GM19328 (cell line): ENCODE measurements at regions not wholly inside any gene's neighbourhood (a gene's known extent, or its start where the extent isn't known, plus 50 kb on each side); places are given as distances from the start of the nearest gene placed in this dataset.

Source experiments
- ATAC-seq: cut with Tn5 transposase; IDR thresholded peaks from one replicate; pipeline ENCODE4 v1.9.1; 2021; ENCODE audit warnings: mild to moderate bottlenecking, moderate library complexity; ENCODE audit not compliant: unreplicated experiment

GRCh38 chr2:213202011-213202410 is 50.6 kb upstream of the IKZF2 start:
- ATAC-seq: no peak

DNA sequence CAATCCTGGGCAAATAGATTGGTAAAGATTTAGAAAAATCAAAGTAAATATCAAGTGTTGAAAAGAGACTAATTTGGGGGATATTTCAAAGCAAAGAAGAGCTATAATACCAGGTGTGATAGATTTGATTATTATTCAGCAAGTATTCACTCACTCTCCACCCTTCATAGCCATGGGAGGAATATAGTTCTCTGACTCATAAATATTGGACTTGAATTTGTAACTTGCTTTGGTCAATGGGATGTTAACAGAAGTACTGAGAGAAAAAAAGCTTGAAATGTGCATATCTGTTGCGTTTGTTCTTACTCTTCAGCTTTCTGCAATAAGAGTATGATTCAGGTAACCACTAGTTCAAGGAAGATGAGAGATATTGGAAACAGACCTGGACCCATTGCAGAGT is 54.5 kb upstream of the IKZF2 start:
- no peak for ATAC-seq

DNA sequence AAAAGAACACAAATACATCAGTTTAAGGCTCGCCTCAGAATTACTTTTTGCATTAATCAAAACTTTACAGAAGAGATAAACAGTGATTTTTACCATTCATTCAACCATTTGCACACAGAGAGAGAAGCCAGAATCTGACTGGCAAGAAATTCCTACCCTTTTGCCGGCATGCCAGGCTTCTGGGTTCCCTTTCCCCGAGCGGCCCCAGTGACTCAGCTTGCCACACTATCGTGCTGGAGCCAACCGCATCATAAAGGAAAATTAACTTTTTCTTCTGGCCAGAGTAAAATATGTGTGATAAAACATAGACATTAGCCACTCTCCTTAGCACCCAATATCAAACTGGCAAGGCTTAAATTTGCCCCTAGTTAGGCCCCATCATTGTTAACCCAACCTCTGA is 61.8 kb upstream of the IKZF2 start:
- no peak for ATAC-seq

DNA sequence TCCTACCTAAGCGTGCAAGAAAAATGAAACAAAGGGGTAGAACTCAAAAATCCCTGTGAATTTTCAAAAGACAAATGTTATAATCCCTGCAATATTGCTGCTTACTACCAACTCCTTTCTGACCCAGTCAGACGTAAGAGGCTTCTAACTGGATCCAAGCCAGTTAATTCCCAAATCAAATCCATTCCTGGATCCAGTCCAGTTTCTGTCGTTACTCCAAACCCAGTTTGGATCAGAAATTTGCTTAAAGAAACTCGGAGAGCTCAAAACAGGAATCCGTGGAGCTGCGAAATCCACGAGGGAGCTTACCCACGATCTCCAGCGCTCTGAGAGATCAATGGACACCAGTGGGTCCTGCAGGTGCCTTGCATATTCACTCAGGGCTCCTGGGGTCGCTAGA is 62.8 kb upstream of the IKZF2 start:
- no peak for ATAC-seq

- ATAC-seq: no peak
Observed at GRCh38 chr2:213216461-213216860, 65.0 kb upstream of the IKZF2 start.

DNA sequence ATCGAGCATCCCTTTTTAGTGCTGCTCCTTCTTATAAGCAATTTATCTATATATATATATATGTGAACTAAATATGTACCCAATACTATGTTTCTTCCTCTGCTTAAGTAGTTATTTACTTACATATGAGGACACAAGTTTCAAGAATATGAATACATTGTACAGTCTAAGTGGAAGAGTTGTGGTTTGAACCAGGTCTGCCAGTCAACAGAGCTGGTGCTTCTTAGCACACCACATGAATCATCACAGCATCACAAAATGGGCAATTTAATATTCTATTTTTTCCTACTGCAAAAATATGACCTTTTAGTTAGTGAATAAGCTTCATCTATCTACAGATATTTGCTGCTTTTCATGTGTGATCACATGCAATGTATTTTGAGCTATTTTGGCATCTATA is 64.4 kb upstream of the SPAG16 start:
- no peak for ATAC-seq

DNA sequence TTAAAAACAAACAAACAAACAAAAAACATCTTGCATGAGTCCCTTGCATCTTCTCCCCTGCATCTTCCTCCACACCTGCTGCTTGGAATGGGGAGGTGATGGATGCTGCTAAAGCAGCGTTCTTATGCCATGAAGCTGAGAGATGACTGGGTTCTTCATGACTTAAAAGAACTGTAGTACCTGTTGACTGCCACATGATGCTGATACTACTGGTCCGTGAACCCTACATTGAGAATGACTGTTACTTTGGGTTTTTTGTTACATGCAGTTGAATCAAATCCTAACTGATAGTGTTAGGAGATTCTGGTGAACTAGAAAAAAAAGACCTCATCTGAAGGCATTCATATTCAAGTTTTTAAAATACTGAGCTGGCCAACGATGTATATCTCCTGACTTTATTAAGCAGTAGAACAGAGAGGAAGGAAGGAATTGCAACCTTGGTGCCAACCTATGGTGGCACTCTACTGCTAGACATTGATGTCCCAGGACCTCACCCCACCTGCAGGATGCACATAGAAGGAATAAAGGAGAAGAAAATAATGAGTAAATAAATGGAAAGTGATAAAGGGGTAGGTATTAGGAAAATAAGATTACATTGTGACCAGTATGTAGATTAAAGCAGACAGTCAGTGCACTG is 63.2 kb upstream of the SPAG16 start:
- no peak for ATAC-seq

GRCh38 chr2:213221957-213222356 is 62.3 kb upstream of the SPAG16 start:
- no peak for ATAC-seq

GRCh38 chr2:213224366-213224765 is 59.9 kb upstream of the SPAG16 start:
- ATAC-seq: no peak

- ATAC-seq: no peak
Observed at GRCh38 chr2:213225866-213226265, 58.4 kb upstream of the SPAG16 start.

GRCh38 chr2:213227458-213227857 is 56.8 kb upstream of the SPAG16 start:
- peak; percentile 94 for ATAC-seq

GRCh38 chr2:213228638-213229037 is 55.6 kb upstream of the SPAG16 start:
- ATAC-seq: no peak

DNA sequence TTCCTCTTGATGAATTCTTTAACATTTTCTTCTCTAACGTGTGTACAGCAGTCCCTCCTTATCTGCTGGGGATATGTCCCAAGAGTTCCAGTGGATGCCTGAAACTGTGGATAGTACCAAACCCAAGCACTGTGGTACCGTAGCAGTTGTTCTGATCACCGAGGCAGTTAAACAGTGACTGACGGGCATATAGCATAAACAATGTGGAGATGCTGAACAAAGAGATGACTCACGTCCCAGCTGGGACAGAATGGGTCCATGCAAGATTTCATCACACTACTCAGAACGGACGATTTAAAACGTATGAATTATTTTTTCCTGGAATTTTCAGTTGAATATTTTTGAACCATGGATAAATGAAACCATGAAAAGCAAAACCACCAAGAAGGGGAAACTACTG is 54.5 kb upstream of the SPAG16 start:
- ATAC-seq: no peak

DNA sequence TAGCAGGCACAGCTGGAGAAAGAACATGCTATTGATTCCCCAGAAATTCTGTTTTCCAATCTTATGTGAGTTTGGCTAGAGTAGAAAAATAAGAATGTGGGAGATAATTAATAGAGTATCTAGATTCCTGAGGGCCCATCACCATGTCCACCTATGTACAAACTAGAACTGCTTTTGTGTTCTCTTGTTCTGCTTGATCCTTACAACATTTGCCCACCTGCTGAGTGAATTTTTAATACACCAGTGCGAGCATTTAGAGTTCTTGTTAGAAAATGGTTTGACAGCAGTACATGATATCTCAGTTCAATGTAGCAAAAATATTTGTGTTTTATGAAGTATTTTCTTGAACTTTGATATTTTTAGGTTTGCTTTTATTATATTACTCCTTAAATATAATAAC is 52.3 kb upstream of the SPAG16 start:
- no peak for ATAC-seq

DNA sequence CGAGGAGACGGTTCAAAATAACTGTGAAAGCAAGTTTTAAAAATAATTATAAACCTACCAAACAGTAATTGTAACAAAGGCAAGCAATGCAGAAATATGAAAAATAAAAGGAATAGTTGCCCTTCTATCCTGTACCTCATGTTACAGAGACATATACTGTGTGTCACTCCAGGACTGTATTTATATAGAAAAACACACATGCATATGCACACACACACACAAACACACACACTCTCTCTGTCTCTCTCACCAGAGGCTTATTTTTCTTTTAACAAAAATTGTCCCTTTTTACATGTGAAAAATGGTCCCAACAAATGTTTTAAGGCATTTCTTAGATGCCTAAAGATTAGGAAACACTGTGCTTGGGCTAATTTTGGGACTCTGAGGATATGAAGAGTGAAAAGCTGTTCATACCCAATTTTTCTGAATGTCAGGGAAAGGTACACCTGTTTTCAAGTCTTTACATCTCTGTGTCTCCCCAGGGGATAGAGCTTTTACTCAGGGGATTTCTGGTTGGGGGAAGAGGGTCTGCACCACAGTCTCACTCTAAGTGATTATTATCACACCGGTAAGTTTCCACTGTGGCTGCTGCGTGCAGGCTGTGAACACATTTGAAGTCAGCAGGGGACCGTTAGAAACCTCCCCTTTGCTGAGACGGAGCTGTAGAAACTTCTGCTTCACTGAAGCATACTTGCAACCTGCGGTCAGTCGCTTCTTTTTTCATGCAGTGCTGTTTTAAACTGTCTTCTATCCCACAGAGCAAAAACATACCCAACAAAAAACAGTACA is 51.4 kb upstream of the SPAG16 start:
- peak; percentile 91 for ATAC-seq

DNA sequence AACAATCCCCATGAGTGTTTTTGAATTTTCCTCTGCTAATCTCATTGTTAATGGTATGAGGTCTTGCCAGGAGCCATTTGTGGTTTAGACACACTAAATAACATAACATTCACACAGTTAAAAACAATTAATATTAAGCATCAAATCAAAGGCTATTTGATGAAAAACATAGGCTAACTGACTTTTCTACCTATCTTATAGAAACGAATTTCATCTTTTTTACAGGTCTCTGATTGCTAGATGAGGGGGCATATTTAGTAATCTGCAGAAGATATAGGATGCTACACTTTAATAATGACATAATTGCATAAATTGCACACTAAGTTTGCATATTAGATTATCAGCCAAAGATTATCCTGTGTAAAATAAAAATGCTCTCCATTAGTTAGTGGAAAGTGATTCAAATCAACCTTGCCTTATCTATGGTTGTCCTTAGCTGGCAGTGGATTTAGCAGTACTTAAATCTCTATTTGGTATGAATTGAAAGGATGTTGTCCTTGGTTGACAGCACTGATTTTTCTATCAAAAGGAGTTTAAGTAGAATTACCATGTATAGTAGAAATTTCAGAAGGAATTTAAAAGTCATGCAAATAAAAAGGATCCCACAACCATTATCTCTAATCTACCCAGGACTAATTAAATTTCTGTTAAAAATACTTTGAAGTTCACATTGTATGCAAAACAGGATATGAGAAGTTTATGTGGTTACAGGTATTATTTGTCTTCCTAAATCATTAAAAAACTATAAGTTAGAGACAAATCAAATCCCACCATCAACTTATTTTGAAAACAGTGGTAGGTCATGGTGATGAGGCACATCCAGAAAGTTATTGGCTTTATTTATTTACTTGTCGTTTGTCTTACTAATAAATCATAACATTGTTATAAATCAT is 50.6 kb upstream of the SPAG16 start:
- ATAC-seq: no peak
